ENCODE measurements at regions not wholly inside any gene's neighbourhood (a gene's known extent, or its start where the extent isn't known, plus 50 kb on each side); places are given as distances from the start of the nearest gene placed in this dataset.

DNA sequence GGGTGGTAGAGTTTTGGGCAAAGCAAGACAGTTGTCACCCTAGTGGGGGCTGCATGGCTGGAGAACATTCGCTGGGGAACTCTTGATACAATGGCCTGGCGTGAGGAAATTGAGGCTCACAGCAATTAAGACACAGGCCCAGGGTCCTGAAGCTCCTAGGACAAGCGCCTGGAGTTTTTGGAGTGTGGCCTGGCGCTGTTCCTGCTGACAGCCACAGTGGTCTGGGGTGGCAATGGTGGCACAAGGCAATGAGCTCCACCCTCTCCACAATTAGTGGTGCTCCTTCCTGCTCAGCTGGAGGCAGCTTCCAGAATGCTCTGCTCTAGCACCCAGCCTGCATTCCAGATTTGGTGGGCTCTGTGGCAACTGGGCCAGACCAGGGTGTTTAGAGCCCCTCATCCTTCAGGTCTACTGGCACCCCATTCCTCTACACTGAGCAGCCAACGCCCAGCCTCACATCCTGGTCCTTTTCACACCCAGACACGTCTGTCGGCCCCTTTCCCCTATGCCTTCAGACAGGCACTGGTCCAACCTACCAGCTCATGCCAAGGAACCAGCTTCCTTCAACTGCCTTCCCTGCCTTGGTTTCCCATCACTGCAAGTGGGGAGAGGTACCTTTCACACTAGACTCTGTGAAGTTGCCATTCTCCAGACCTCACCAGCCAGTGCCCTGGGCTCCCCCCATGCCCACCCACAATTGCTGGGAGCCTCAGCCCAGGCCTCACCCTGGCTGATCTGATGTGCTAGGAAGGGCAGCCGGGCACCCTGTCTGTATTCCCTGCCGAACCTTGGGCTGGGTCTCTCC is 138.1 kb upstream of the COL5A1 start:
- peaks cover 0 to 36% of the 10 kb centered on the region in 2 donors for H3K27me3 ChIP-seq
- H3K27ac ChIP-seq: no peak overlapping the region
- peak in 1 of 2 donors; percentile 7 for DNase-seq (ENCODE audit: low spot score in 2 of 2)
- WGBS, 2 donors: 90 to 94% methylated on average over 7 to 8 of the region's 9 CpGs
- no peaks in the 10 kb centered on the region for H3K36me3 ChIP-seq
- TF ChIP-seq EP300 (IDR thresholded peaks at IDR 0.05) (no peak), POLR2A (IDR thresholded peaks at IDR 0.05) (no peak)
- TF ChIP-seq, protein P1, sequence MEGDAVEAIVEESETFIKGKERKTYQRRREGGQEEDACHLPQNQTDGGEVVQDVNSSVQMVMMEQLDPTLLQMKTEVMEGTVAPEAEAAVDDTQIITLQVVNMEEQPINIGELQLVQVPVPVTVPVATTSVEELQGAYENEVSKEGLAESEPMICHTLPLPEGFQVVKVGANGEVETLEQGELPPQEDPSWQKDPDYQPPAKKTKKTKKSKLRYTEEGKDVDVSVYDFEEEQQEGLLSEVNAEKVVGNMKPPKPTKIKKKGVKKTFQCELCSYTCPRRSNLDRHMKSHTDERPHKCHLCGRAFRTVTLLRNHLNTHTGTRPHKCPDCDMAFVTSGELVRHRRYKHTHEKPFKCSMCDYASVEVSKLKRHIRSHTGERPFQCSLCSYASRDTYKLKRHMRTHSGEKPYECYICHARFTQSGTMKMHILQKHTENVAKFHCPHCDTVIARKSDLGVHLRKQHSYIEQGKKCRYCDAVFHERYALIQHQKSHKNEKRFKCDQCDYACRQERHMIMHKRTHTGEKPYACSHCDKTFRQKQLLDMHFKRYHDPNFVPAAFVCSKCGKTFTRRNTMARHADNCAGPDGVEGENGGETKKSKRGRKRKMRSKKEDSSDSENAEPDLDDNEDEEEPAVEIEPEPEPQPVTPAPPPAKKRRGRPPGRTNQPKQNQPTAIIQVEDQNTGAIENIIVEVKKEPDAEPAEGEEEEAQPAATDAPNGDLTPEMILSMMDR (IDR thresholded peaks at IDR 0.05): no peak
- H3K4me1 ChIP-seq: peaks cover 0 to 8% (median 0%) of the 10 kb centered on the region in 4 donors
- H3K9me3 ChIP-seq: no peaks in the 10 kb centered on the region
- H3K4me3 ChIP-seq: no peak overlapping the region

DNA sequence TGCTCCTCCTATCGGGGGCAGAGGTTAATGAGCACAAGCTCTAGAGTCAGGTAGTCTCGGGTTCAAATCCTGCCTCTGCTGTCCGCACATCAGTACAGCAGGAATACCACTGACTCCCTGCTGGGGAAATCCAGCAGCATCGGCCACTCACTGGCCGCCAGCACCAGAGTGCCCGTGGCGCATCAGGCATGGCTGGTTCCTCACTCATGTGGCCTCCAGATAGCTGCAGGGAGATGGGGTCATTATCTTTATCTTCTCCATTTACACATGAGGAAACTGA is 137.6 kb upstream of the COL5A1 start:
- 93% methylated on average over 4 to 7 of the region's 7 CpGs for WGBS, 2 donors
- Histone ChIP-seq H3K4me3 (no peak overlapping the region), H3K9me3 (no peaks in the 10 kb centered on the region), H3K27me3 (peaks cover 0 to 36% of the 10 kb centered on the region in 2 donors), H3K4me1 (peaks cover 0 to 8% (median 0%) of the 10 kb centered on the region in 4 donors), H3K27ac (no peak overlapping the region), H3K36me3 (no peaks in the 10 kb centered on the region)
- DNase-seq (ENCODE audit: low spot score in 2 of 2): no peak
- TF ChIP-seq POLR2A (IDR thresholded peaks at IDR 0.05) (no peak), EP300 (IDR thresholded peaks at IDR 0.05) (no peak)
- TF ChIP-seq, protein P1 (IDR thresholded peaks at IDR 0.05): no peak

DNA sequence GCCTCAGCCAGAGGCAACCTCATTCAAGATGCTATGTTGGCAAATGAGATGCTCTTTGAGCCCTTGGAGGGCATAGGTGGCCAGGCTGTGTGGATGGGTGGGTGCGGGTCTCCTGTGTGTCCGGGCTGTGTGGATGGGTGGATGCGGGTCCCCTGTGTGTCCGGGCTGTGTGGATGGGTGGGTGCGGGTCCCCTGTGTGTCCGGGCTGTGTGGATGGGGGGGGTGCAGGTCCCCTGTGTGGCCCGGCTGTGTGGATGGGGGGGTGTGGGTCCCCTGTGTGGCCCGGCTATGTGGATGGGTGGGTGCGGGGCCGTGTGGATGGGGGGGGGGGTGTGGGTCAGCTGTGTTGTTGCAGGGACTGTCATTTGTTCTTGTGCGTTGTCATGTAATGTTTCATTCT is 136.6 kb upstream of the COL5A1 start:
- Histone ChIP-seq H3K4me3 (no peak overlapping the region), H3K9me3 (no peaks in the 10 kb centered on the region), H3K36me3 (no peaks in the 10 kb centered on the region), H3K27ac (no peak overlapping the region), H3K4me1 (peaks cover 0 to 8% (median 0%) of the 10 kb centered on the region in 4 donors), H3K27me3 (peaks cover 0 to 36% of the 10 kb centered on the region in 2 donors)
- WGBS, 2 donors: 80 to 81% methylated on average over 11 of the region's 11 CpGs
- no peak for TF ChIP-seq POLR2A (IDR thresholded peaks at IDR 0.05)
- TF ChIP-seq, protein P1 (IDR thresholded peaks at IDR 0.05): no peak
- TF ChIP-seq EP300 (IDR thresholded peaks at IDR 0.05): no peak
- no peak for DNase-seq (ENCODE audit: low spot score in 2 of 2)

DNA sequence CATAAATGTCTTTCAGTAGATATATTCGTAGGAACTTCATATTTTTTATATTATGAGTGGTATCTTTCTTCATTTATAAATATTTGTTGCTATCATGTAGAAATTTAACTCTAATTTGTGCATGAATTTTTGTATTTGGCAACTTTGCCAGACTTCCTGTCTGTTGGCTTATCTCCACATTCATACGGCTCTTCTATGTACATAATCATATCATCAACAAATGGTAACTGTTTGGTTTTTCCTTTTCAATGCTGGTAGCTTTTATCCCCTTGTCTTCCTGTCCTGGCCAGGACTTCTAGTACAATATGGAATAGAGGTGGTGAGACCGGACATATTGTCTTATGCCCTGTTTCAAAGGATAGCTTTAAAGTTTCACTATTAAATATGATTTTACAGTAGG is 132.3 kb upstream of the COL5A1 start:
- peaks cover 0 to under 1% of the 10 kb centered on the region in 2 donors for H3K27me3 ChIP-seq
- H3K4me1 ChIP-seq: no peaks in the 10 kb centered on the region
- H3K27ac ChIP-seq: no peak overlapping the region
- no peaks in the 10 kb centered on the region for H3K9me3 ChIP-seq
- H3K36me3 ChIP-seq: no peaks in the 10 kb centered on the region
- WGBS, 2 donors: 70 to 75% methylated on average over 3 of the region's 3 CpGs
- H3K4me3 ChIP-seq: no peak overlapping the region
- no peak for TF ChIP-seq POLR2A (IDR thresholded peaks at IDR 0.05)
- TF ChIP-seq, protein P1 (IDR thresholded peaks at IDR 0.05): no peak
- no peak for TF ChIP-seq EP300 (IDR thresholded peaks at IDR 0.05)
- DNase-seq (ENCODE audit: low spot score in 2 of 2): no peak

DNA sequence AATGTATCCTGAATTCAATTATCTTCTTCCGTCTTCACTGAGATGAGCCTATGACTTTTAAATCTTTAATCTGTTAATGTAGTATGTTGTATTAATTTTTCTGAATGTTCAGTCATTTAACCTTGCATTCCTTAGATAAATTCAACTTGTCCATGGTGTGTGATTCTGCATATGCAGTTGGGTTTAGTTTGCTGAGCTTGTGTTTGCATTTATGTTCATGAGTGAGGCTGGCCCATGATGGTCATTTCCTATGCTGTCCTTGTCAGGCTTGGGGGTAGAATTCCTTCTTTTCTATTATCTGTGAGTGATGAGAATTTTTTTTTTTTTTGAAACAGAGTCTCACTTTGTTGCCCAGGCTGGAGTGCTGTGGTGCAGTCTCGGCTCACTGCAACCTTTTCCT is 131.8 kb upstream of the COL5A1 start:
- peaks cover 0 to under 1% (median 0%) of the 10 kb centered on the region in 4 donors for H3K4me1 ChIP-seq
- no peak overlapping the region for H3K4me3 ChIP-seq
- TF ChIP-seq EP300 (IDR thresholded peaks at IDR 0.05) (no peak), POLR2A (IDR thresholded peaks at IDR 0.05) (no peak)
- TF ChIP-seq, protein P1 (IDR thresholded peaks at IDR 0.05): no peak
- no peak for DNase-seq (ENCODE audit: low spot score in 2 of 2)
- H3K36me3 ChIP-seq: no peaks in the 10 kb centered on the region
- H3K27me3 ChIP-seq: no peaks in the 10 kb centered on the region
- no peaks in the 10 kb centered on the region for H3K9me3 ChIP-seq
- 81 to 96% methylated on average over 2 of the region's 2 CpGs for WGBS, 2 donors
- no peak overlapping the region for H3K27ac ChIP-seq
